ENCODE measurements at regions not wholly inside any gene's neighbourhood (a gene's known extent, or its start where the extent isn't known, plus 50 kb on each side); places are given as distances from the start of the nearest gene placed in this dataset.

DNA sequence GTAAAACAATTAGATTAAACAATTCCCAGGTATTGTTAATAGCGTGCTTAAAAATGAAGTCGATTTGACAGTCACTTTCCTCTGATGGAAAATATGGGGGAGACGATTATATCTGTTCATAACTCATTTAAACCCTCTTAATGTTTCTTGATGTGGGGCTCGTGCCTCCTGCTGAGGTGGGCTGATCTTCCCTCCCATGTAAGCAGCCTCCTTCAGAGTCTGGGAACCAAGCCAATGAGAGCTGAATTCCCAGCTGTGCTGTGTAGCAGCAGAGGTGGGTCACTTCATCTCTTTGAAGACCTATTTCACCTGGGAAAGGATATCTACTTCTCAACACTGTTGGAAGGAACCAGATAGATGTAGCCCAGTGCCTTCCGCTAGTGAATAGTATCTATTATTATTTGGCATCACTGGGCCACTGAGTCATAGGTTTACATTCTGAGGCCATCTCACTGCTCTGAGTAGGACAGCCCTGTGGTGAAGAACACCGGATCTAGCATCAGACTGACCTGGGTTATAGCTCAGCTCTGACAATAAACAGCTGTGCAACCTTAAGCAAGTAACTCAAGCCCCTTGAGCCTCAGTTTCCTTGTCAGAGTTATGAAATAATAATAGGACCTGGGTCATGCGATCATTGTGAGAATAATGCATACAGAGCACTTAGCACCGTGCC lies 85.3 kb upstream of the C16orf82 start:
- no peak for TF ChIP-seq EZH2 (IDR thresholded peaks at IDR 0.05; ENCODE audit: low read length)
- TF ChIP-seq, protein P1, sequence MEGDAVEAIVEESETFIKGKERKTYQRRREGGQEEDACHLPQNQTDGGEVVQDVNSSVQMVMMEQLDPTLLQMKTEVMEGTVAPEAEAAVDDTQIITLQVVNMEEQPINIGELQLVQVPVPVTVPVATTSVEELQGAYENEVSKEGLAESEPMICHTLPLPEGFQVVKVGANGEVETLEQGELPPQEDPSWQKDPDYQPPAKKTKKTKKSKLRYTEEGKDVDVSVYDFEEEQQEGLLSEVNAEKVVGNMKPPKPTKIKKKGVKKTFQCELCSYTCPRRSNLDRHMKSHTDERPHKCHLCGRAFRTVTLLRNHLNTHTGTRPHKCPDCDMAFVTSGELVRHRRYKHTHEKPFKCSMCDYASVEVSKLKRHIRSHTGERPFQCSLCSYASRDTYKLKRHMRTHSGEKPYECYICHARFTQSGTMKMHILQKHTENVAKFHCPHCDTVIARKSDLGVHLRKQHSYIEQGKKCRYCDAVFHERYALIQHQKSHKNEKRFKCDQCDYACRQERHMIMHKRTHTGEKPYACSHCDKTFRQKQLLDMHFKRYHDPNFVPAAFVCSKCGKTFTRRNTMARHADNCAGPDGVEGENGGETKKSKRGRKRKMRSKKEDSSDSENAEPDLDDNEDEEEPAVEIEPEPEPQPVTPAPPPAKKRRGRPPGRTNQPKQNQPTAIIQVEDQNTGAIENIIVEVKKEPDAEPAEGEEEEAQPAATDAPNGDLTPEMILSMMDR (optimal IDR thresholded peaks at IDR 0.05 in 1 of 3, IDR thresholded peaks at IDR 0.05 in 1 of 3, conservative IDR thresholded peaks at IDR 0.05 in 1 of 3; ENCODE audit: extremely low read depth in 1 of 3, insufficient read depth in 2 of 3, low read length in 3 of 3) = no peak
